IPS-20b (cell line): ENCODE measurements at regions not wholly inside any gene's neighbourhood (a gene's known extent, or its start where the extent isn't known, plus 50 kb on each side); places are given as distances from the start of the nearest gene placed in this dataset.

Source experiments
- H3K27ac ChIP-seq: one replicate; pipeline ENCODE4 v1.5.1; 2013; ENCODE audit warnings: low read length
- H3K27me3 ChIP-seq: 2 replicates; pipeline ENCODE4 v1.6.1; 2013; ENCODE audit warnings: mild to moderate bottlenecking, low read length, inconsistent platforms; ENCODE audit not compliant: insufficient read depth
- H3K36me3 ChIP-seq: 2 replicates; pipeline ENCODE4 v1.6.1; 2013; ENCODE audit warnings: low read depth, mild to moderate bottlenecking, inconsistent platforms, low read length, moderate library complexity; ENCODE audit not compliant: insufficient read depth
- H3K4me1 ChIP-seq: 2 replicates; pipeline ENCODE4 v1.6.1; 2013; ENCODE audit warnings: mild to moderate bottlenecking, control low read depth, inconsistent platforms, low read length, moderate library complexity; ENCODE audit not compliant: insufficient read depth
- H3K4me3 ChIP-seq: 2 replicates; pipeline ENCODE4 v1.5.1; 2013; ENCODE audit warnings: mild to moderate bottlenecking, low read length, inconsistent platforms
- H3K9ac ChIP-seq: 2 replicates; pipeline ENCODE4 v1.6.1; 2013; ENCODE audit warnings: low read depth, mild to moderate bottlenecking, inconsistent platforms, low read length, moderate library complexity
- H3K9me3 ChIP-seq: 2 replicates; pipeline ENCODE4 v1.6.1; 2013; ENCODE audit warnings: mild to moderate bottlenecking, low read depth, low read length, inconsistent platforms; ENCODE audit not compliant: insufficient read depth

- H3K27me3 ChIP-seq: no peaks in the 10 kb centered on the region
- H3K9me3 ChIP-seq: no peaks in the 10 kb centered on the region
- H3K4me1 ChIP-seq: no peaks in the 10 kb centered on the region
- no peak overlapping the region for H3K4me3 ChIP-seq
- H3K9ac ChIP-seq: no peak overlapping the region
- H3K36me3 ChIP-seq: no peaks in the 10 kb centered on the region
- H3K27ac ChIP-seq: no peak overlapping the region
These were observed 1365.5 kb downstream of the FAM181B start for GRCh38 chr11:81368192-81368591.

- no peaks in the 10 kb centered on the region for H3K36me3 ChIP-seq
- no peak overlapping the region for H3K9ac ChIP-seq
- H3K4me3 ChIP-seq: no peak overlapping the region
- H3K9me3 ChIP-seq: no peaks in the 10 kb centered on the region
- H3K27me3 ChIP-seq: no peaks in the 10 kb centered on the region
- no peak overlapping the region for H3K27ac ChIP-seq
- H3K4me1 ChIP-seq: no peaks in the 10 kb centered on the region
These were observed 1368.2 kb downstream of the FAM181B start for GRCh38 chr11:81365496-81365895.

GRCh38 chr11:81359476-81359875, 1374.2 kb downstream of the FAM181B start:
- H3K9ac ChIP-seq: no peak overlapping the region
- H3K27me3 ChIP-seq: no peaks in the 10 kb centered on the region
- no peak overlapping the region for H3K27ac ChIP-seq
- no peaks in the 10 kb centered on the region for H3K9me3 ChIP-seq
- H3K4me3 ChIP-seq: no peak overlapping the region
- H3K36me3 ChIP-seq: no peaks in the 10 kb centered on the region
- no peaks in the 10 kb centered on the region for H3K4me1 ChIP-seq

GRCh38 chr11:81345609-81346008, 1388.1 kb downstream of the FAM181B start:
- no peaks in the 10 kb centered on the region for H3K36me3 ChIP-seq
- H3K27me3 ChIP-seq: no peaks in the 10 kb centered on the region

GRCh38 chr11:81342966-81343365, 1390.7 kb downstream of the FAM181B start:
- Histone ChIP-seq H3K4me3 (no peak overlapping the region), H3K4me1 (no peaks in the 10 kb centered on the region), H3K27me3 (no peaks in the 10 kb centered on the region), H3K36me3 (no peaks in the 10 kb centered on the region), H3K9me3 (no peaks in the 10 kb centered on the region), H3K27ac (no peak overlapping the region), H3K9ac (no peak overlapping the region)

More at GRCh38 chr11:81345609-81346008, 1388.1 kb downstream of the FAM181B start:
- no peak overlapping the region for H3K4me3 ChIP-seq
- no peak overlapping the region for H3K27ac ChIP-seq
- no peaks in the 10 kb centered on the region for H3K4me1 ChIP-seq
- H3K9ac ChIP-seq: no peak overlapping the region
- H3K9me3 ChIP-seq: no peaks in the 10 kb centered on the region

GRCh38 chr11:81340225-81340624, 1393.4 kb downstream of the FAM181B start:
- Histone ChIP-seq H3K27me3 (no peaks in the 10 kb centered on the region), H3K36me3 (no peaks in the 10 kb centered on the region), H3K9ac (no peak overlapping the region), H3K27ac (no peak overlapping the region), H3K4me1 (no peaks in the 10 kb centered on the region), H3K9me3 (no peaks in the 10 kb centered on the region), H3K4me3 (no peak overlapping the region)

GRCh38 chr11:81339521-81339920, 1394.1 kb downstream of the FAM181B start:
- no peak overlapping the region for H3K27ac ChIP-seq
- no peaks in the 10 kb centered on the region for H3K36me3 ChIP-seq
- no peaks in the 10 kb centered on the region for H3K27me3 ChIP-seq
- no peaks in the 10 kb centered on the region for H3K9me3 ChIP-seq
- no peaks in the 10 kb centered on the region for H3K4me1 ChIP-seq
- no peak overlapping the region for H3K9ac ChIP-seq
- H3K4me3 ChIP-seq: no peak overlapping the region

- H3K4me3 ChIP-seq: no peak overlapping the region
- H3K9ac ChIP-seq: no peak overlapping the region
- no peak overlapping the region for H3K27ac ChIP-seq
- H3K36me3 ChIP-seq: no peaks in the 10 kb centered on the region
- no peaks in the 10 kb centered on the region for H3K4me1 ChIP-seq
- H3K27me3 ChIP-seq: no peaks in the 10 kb centered on the region
- no peaks in the 10 kb centered on the region for H3K9me3 ChIP-seq
These were observed 1395.9 kb downstream of the FAM181B start for GRCh38 chr11:81337756-81338155.

- no peaks in the 10 kb centered on the region for H3K9me3 ChIP-seq
- no peaks in the 10 kb centered on the region for H3K4me1 ChIP-seq
- no peak overlapping the region for H3K27ac ChIP-seq
- no peak overlapping the region for H3K4me3 ChIP-seq
- no peak overlapping the region for H3K9ac ChIP-seq
- H3K36me3 ChIP-seq: no peaks in the 10 kb centered on the region
- no peaks in the 10 kb centered on the region for H3K27me3 ChIP-seq
These were observed 1401.4 kb downstream of the FAM181B start for GRCh38 chr11:81332276-81332675.

- Histone ChIP-seq H3K4me1 (no peaks in the 10 kb centered on the region), H3K9ac (no peak overlapping the region), H3K36me3 (no peaks in the 10 kb centered on the region), H3K27me3 (no peaks in the 10 kb centered on the region), H3K4me3 (no peak overlapping the region), H3K27ac (no peak overlapping the region), H3K9me3 (no peaks in the 10 kb centered on the region)
These were observed 1401.9 kb downstream of the FAM181B start for GRCh38 chr11:81331611-81332235.

GRCh38 chr11:81331088-81331487, 1402.6 kb downstream of the FAM181B start:
- H3K4me1 ChIP-seq: no peaks in the 10 kb centered on the region
- H3K36me3 ChIP-seq: no peaks in the 10 kb centered on the region
- H3K4me3 ChIP-seq: no peak overlapping the region
- no peak overlapping the region for H3K27ac ChIP-seq
- H3K9me3 ChIP-seq: no peaks in the 10 kb centered on the region
- H3K27me3 ChIP-seq: no peaks in the 10 kb centered on the region
- H3K9ac ChIP-seq: no peak overlapping the region

- Histone ChIP-seq H3K27me3 (no peaks in the 10 kb centered on the region), H3K9me3 (no peaks in the 10 kb centered on the region), H3K9ac (no peak overlapping the region), H3K27ac (no peak overlapping the region), H3K4me1 (no peaks in the 10 kb centered on the region), H3K36me3 (no peaks in the 10 kb centered on the region), H3K4me3 (no peak overlapping the region)
These were observed 1430.5 kb downstream of the FAM181B start for GRCh38 chr11:81303038-81303664.
